Testis (tissue), 2 donors: ENCODE measurements at regions not wholly inside any gene's neighbourhood (a gene's known extent, or its start where the extent isn't known, plus 50 kb on each side); places are given as distances from the start of the nearest gene placed in this dataset.

Source experiments
- CTCF ChIP-seq, 3 experiments: fragments of 450-650 bp in 2 of 3; fragments of 200-600 bp in 1 of 3; sonication (generic) in 1 of 3; IDR thresholded peaks; one replicate each; pipeline ENCODE4 v1.5.1; 2016 to 2019; ENCODE audit warnings: antibody characterized with exemption in 3 of 3, mild to moderate bottlenecking in 2 of 3, moderate library complexity in 1 of 3
- POLR2A ChIP-seq: fragments of 450-650 bp; IDR thresholded peaks from one replicate; pipeline ENCODE4 v1.6.1; 2017; ENCODE audit warnings: antibody characterized with exemption, mild to moderate bottlenecking, moderate library complexity

GRCh38 chr18:2306606-2307005, 264.7 kb downstream of the METTL4 start:
- TF ChIP-seq CTCF (IDR thresholded peaks at IDR 0.05): no peak
- TF ChIP-seq POLR2A: no peak
